ENCODE measurements at regions not wholly inside any gene's neighbourhood (a gene's known extent, or its start where the extent isn't known, plus 50 kb on each side); places are given as distances from the start of the nearest gene placed in this dataset.
A peak's percentile ranks its signal among the peaks of the same experiment; 100 is the strongest.

- peak; percentile 45 for DNase-seq (ENCODE audit: low spot score)
- peak; percentile 33 for TF ChIP-seq CTCF (IDR thresholded peaks at IDR 0.05; ENCODE audit: borderline replicate concordance, control extremely low read depth, extremely low read depth, insufficient read depth, missing control alignments)
- in situ Hi-C loops (cut with MboI; ENCODE audit: low sequenced_read_pairs, unreplicated experiment), result no loop called here
Measured at GRCh38 chr16:13453938-13454553, 465.9 kb upstream of the ERCC4 start.

- in situ Hi-C loops (cut with MboI; ENCODE audit: low sequenced_read_pairs, unreplicated experiment), result loop anchor here (10.0 kb wide), 1 partner anchor 569 kb away; no protein-coding TSS in a partner anchor
- TF ChIP-seq CTCF (IDR thresholded peaks at IDR 0.05; ENCODE audit: borderline replicate concordance, control extremely low read depth, extremely low read depth, insufficient read depth, missing control alignments), result no peak
- DNase-seq (ENCODE audit: low spot score), result no peak
Measured at GRCh38 chr16:13463619-13464018, 456.3 kb upstream of the ERCC4 start.

GRCh38 chr16:13471036-13471435 is 448.9 kb upstream of the ERCC4 start:
- TF ChIP-seq CTCF (IDR thresholded peaks at IDR 0.05; ENCODE audit: borderline replicate concordance, control extremely low read depth, extremely low read depth, insufficient read depth, missing control alignments), result no peak
- DNase-seq (ENCODE audit: low spot score), result no peak
- in situ Hi-C loops (cut with MboI; ENCODE audit: low sequenced_read_pairs, unreplicated experiment), result no loop called here

- TF ChIP-seq CTCF (IDR thresholded peaks at IDR 0.05; ENCODE audit: borderline replicate concordance, control extremely low read depth, extremely low read depth, insufficient read depth, missing control alignments), result no peak
- DNase-seq (ENCODE audit: low spot score), result no peak
- in situ Hi-C loops (cut with MboI; ENCODE audit: low sequenced_read_pairs, unreplicated experiment), result no loop called here
Measured at GRCh38 chr16:13478991-13479390, 441.0 kb upstream of the ERCC4 start.

GRCh38 chr16:13479549-13479948 is 440.4 kb upstream of the ERCC4 start:
- no peak for DNase-seq (ENCODE audit: low spot score)
- TF ChIP-seq CTCF (IDR thresholded peaks at IDR 0.05; ENCODE audit: borderline replicate concordance, control extremely low read depth, extremely low read depth, insufficient read depth, missing control alignments), result no peak
- in situ Hi-C loops (cut with MboI; ENCODE audit: low sequenced_read_pairs, unreplicated experiment), result no loop called here

GRCh38 chr16:13480801-13481200 is 439.2 kb upstream of the ERCC4 start:
- no peak for TF ChIP-seq CTCF (IDR thresholded peaks at IDR 0.05; ENCODE audit: borderline replicate concordance, control extremely low read depth, extremely low read depth, insufficient read depth, missing control alignments)
- DNase-seq (ENCODE audit: low spot score), result no peak
- in situ Hi-C loops (cut with MboI; ENCODE audit: low sequenced_read_pairs, unreplicated experiment), result no loop called here
